HFFc6 (cell line): ENCODE measurements at regions not wholly inside any gene's neighbourhood (a gene's known extent, or its start where the extent isn't known, plus 50 kb on each side); places are given as distances from the start of the nearest gene placed in this dataset.

ENCODE experiments used
- DNase-seq: peaks from one replicate; pipeline ENCODE4 v3.0.0-alpha.2; 2018
- H3K27ac Mint-ChIP-seq: 2 replicates; pipeline ENCODE4 v1.8.0; 2020; ENCODE audit warnings: mild to moderate bottlenecking, mixed read lengths
- H3K27me3 Mint-ChIP-seq: 2 replicates; pipeline ENCODE4 v1.8.0; 2021; ENCODE audit warnings: mild to moderate bottlenecking, moderate library complexity, mixed read lengths; ENCODE audit not compliant: insufficient read depth
- H3K36me3 Mint-ChIP-seq: 2 replicates; pipeline ENCODE4 v1.8.0; 2021; ENCODE audit warnings: low read depth, mixed read lengths
- H3K4me1 Mint-ChIP-seq: 2 replicates; pipeline ENCODE4 v1.8.0; 2020; ENCODE audit warnings: low read depth, mixed read lengths
- H3K4me3 Mint-ChIP-seq: 2 replicates; pipeline ENCODE4 v1.8.0; 2020; ENCODE audit warnings: mild to moderate bottlenecking, moderate library complexity, mixed read lengths
- H3K9me3 Mint-ChIP-seq: 2 replicates; pipeline ENCODE4 v1.8.0; 2020; ENCODE audit warnings: mild to moderate bottlenecking, mixed read lengths
- TF ChIP-seq, protein P1 (sequence below): fragments of 200-600 bp; sonication (generic); IDR thresholded peaks from 2 replicates; pipeline ENCODE4 v1.5.0; 2021; ENCODE audit warnings: antibody characterized with exemption, mild to moderate bottlenecking

DNA sequence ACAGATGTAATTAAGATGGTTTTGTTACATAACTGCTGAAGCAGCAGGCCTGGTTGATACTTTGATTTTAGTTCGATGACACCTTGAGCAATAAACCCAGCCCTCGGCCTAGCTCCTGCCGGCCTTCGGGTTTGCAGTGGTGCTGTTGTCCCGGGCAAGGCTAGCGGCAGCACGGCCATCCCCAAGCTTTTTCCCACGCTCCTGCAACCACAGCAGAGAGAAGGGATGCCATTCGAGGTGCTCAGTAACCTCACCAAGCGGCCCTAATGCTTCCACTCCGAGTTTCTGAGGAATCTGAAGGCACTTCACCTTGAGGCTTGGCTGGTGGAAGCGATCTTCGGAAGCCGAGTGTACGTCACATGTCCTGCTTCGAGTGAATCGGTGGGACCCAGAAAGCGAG, 182.1 kb downstream of the NAF1 start:
- Mint-ChIP-seq H3K27me3 (no peaks in the 10 kb centered on the region), H3K4me1 (no peaks in the 10 kb centered on the region), H3K27ac (no peak overlapping the region), H3K4me3 (no peak overlapping the region), H3K36me3 (no peaks in the 10 kb centered on the region), H3K9me3 (peaks cover 36% of the 10 kb centered on the region)
- TF ChIP-seq, protein P1, sequence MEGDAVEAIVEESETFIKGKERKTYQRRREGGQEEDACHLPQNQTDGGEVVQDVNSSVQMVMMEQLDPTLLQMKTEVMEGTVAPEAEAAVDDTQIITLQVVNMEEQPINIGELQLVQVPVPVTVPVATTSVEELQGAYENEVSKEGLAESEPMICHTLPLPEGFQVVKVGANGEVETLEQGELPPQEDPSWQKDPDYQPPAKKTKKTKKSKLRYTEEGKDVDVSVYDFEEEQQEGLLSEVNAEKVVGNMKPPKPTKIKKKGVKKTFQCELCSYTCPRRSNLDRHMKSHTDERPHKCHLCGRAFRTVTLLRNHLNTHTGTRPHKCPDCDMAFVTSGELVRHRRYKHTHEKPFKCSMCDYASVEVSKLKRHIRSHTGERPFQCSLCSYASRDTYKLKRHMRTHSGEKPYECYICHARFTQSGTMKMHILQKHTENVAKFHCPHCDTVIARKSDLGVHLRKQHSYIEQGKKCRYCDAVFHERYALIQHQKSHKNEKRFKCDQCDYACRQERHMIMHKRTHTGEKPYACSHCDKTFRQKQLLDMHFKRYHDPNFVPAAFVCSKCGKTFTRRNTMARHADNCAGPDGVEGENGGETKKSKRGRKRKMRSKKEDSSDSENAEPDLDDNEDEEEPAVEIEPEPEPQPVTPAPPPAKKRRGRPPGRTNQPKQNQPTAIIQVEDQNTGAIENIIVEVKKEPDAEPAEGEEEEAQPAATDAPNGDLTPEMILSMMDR, result no peak
- no peak for DNase-seq

DNA sequence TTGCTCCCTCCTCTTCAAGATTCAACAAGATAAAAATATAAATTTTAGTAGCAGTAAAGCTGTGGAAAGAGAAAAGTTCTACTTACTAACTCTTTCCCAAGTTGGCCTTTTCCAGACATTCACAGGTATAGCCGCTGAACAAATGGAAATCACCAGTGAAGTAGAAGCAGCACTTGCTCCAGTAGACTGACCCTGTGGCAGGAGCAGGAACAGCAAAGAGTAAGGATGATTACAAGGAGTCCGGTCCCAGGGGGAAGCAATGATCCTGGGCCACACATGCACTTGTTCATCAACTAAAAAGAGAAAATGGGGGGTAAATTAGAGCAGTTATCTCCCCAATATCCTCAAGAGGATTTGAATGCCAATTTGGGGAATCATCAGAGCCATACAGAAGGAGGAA, 184.9 kb downstream of the NAF1 start:
- no peak overlapping the region for H3K4me3 Mint-ChIP-seq
- DNase-seq, result no peak
- TF ChIP-seq, protein P1, result no peak
- H3K36me3 Mint-ChIP-seq, result no peaks in the 10 kb centered on the region
- H3K4me1 Mint-ChIP-seq, result no peaks in the 10 kb centered on the region
- H3K27me3 Mint-ChIP-seq, result no peaks in the 10 kb centered on the region
- no peak overlapping the region for H3K27ac Mint-ChIP-seq
- peaks cover 35% of the 10 kb centered on the region for H3K9me3 Mint-ChIP-seq

DNA sequence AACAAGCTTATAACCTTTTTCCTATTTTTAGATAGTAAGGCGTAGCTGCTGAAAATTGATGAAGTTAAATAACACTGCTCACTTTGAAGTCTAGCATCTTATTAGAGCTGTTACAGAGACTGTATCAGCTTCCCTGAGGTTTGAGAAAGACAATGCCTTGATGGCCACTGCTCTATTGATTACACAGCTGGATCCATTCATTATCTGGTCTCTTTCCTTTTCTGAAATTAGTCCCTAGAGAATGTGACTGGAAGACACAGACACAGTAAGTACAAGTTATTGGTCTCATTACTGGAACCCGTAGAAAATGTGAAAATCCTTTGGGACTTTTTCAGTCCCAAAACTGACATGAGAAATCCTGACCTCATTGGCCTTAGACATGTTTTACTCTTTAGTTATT, 188.3 kb downstream of the NAF1 start:
- Mint-ChIP-seq H3K27me3 (no peaks in the 10 kb centered on the region), H3K36me3 (no peaks in the 10 kb centered on the region), H3K4me1 (no peaks in the 10 kb centered on the region), H3K9me3 (peaks cover 12% of the 10 kb centered on the region; the same call in 1 of the 2 replicates), H3K27ac (no peak overlapping the region), H3K4me3 (no peak overlapping the region)
- TF ChIP-seq, protein P1, result no peak
- no peak for DNase-seq

DNA sequence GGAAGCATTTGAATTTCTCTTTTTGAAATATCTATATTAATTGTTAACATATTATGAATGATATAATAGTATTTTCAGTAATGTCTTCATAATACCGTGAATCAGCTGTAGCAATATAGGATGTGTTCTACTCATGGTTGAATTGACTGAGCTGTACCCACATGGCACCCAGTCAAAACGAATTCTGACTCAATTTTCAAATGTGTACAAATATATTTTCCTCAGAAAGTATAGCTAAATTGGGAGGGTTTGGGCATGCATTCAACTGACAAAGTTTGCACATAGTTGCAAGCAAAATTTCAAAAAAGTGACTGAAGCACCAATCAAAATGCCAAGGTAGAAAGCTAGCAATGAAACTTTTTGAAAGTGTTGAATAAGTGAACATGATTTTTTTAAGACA, 188.9 kb downstream of the NAF1 start:
- H3K36me3 Mint-ChIP-seq, result no peaks in the 10 kb centered on the region
- no peaks in the 10 kb centered on the region for H3K4me1 Mint-ChIP-seq
- no peak for DNase-seq
- H3K27ac Mint-ChIP-seq, result no peak overlapping the region
- H3K4me3 Mint-ChIP-seq, result no peak overlapping the region
- TF ChIP-seq, protein P1, result no peak
- H3K9me3 Mint-ChIP-seq, result peaks cover 9% of the 10 kb centered on the region; the same call in 1 of the 2 replicates
- H3K27me3 Mint-ChIP-seq, result no peaks in the 10 kb centered on the region

DNA sequence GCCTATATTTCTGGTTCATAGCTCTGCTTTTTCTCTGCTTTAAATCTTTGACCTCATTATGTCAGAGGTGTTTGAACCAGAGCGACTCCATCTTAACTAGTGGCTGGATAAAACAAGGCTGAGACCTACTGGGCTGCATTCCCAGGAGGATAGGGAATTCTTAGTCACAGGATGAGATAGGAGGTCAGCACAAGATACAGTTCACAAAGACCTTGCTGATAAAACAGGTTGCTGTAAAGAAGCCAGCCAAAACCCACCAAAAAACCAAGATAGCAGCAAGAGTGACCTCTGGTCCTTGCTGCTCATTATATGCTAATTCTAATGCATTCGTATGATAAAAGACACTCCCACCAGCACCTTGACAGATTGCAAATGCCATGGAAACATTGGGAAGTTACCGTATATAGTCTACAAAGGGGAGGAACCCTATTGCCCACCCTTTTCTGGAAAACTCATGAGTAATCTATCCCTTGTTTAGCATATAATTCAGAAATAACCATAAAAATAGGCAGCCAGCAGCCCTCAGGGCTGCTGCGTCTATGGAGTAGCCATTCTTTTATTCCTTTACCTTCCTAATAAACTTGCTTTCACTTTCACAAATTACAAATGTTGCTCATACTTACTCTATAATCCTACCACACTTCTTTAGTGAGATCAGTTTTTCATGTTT, 193.9 kb downstream of the NAF1 start:
- TF ChIP-seq, protein P1, result no peak
- no peak overlapping the region for H3K27ac Mint-ChIP-seq
- H3K27me3 Mint-ChIP-seq, result no peaks in the 10 kb centered on the region
- no peaks in the 10 kb centered on the region for H3K36me3 Mint-ChIP-seq
- H3K9me3 Mint-ChIP-seq, result peaks cover 5% of the 10 kb centered on the region; the same call in 1 of the 2 replicates
- no peaks in the 10 kb centered on the region for H3K4me1 Mint-ChIP-seq
- DNase-seq, result no peak
- H3K4me3 Mint-ChIP-seq, result no peak overlapping the region
